SK-N-MC (cell line): ENCODE measurements at regions not wholly inside any gene's neighbourhood (a gene's known extent, or its start where the extent isn't known, plus 50 kb on each side); places are given as distances from the start of the nearest gene placed in this dataset.

Experiments used
- EZH2 ChIP-seq: fragments of 200-600 bp; sonication (generic); IDR thresholded peaks from one replicate; pipeline ENCODE4 v1.6.1; 2017; ENCODE audit warnings: antibody characterized with exemption
- FOXP2 ChIP-seq: optimal IDR thresholded peaks from 2 replicates; pipeline ENCODE3; 2011; ENCODE audit warnings: mild to moderate bottlenecking, moderate library complexity; ENCODE audit not compliant: insufficient read depth; ENCODE audit errors: extremely low read length, control extremely low read depth
- POLR2AphosphoS5 ChIP-seq: IDR thresholded peaks from 2 replicates; pipeline ENCODE4 v1.6.1; 2012; ENCODE audit warnings: mild to moderate bottlenecking, low read depth, low read length, borderline replicate concordance

DNA sequence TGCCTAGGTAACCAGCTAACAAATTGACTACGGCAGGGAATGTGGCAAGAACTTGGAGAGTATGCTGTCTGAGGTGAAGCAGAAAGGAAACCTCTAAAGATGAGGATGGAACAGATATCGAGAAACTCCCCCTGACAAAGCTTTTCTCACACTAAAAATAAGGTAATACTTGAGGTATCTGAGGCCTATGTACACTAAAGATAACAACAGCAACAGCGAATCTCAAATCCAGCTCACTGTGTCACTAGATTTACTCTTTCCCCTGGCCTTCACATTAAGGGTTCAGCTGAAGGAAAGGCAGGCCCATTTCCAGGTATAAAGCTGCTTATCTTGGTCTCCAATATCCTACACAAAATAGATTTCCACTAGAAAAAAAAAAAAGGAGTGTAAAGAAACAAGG is 518.0 kb downstream of the KCNT2 start:
- TF ChIP-seq POLR2AphosphoS5 (no peak), EZH2 (no peak), FOXP2 (no peak)
